Neural cell (in vitro differentiated cells): ENCODE measurements at regions not wholly inside any gene's neighbourhood (a gene's known extent, or its start where the extent isn't known, plus 50 kb on each side); places are given as distances from the start of the nearest gene placed in this dataset.
A peak's percentile ranks its signal among the peaks of the same experiment; 100 is the strongest.

Experiments
- H2AFZ ChIP-seq: fragments of 200-600, 300-800 bp; sonication (generic), shearing (Covaris generic); 2 replicates; pipeline ENCODE4 v1.6.0; 2014; ENCODE audit warnings: low read depth, mild to moderate bottlenecking, antibody characterized with exemption, low read length, moderate library complexity
- H3F3A ChIP-seq: fragments of 200-600 bp; shearing (Covaris generic); 2 replicates; pipeline ENCODE4 v1.6.1; 2016; ENCODE audit warnings: mild to moderate bottlenecking, moderate library complexity, mixed read lengths, antibody characterized with exemption, low read length; ENCODE audit not compliant: insufficient read depth, poor library complexity, severe bottlenecking
- H3K27ac ChIP-seq: fragments of 200-600, 300-800 bp; sonication (generic), shearing (Covaris generic); 2 replicates; pipeline ENCODE4 v1.5.1; 2014; ENCODE audit warnings: mild to moderate bottlenecking, low read length, moderate library complexity
- H3K27me3 ChIP-seq: fragments of 300-800, 200-600 bp; sonication (generic), shearing (Covaris generic); 2 replicates; pipeline ENCODE4 v1.6.0; 2014; ENCODE audit warnings: mild to moderate bottlenecking, low read depth, low read length, moderate library complexity; ENCODE audit not compliant: insufficient read depth
- H3K36me3 ChIP-seq: fragments of 300-800, 200-600 bp; sonication (generic), shearing (Covaris generic); 2 replicates; pipeline ENCODE4 v1.5.1; 2014; ENCODE audit warnings: mild to moderate bottlenecking, antibody characterized with exemption, low read length, moderate library complexity; ENCODE audit not compliant: insufficient read depth
- H3K4me2 ChIP-seq: fragments of 300-800, 200-600 bp; sonication (generic), shearing (Covaris generic); 2 replicates; pipeline ENCODE4 v1.6.0; 2014; ENCODE audit warnings: mild to moderate bottlenecking, low read length
- H3K4me3 ChIP-seq: fragments of 300-800, 200-600 bp; sonication (generic), shearing (Covaris generic); 2 replicates; pipeline ENCODE4 v1.5.1; 2014; ENCODE audit warnings: mild to moderate bottlenecking, low read length, moderate library complexity
- H3K79me2 ChIP-seq: fragments of 200-600 bp; shearing (Covaris generic); replicated peaks from 2 replicates; pipeline ENCODE4 v1.6.0; 2014; ENCODE audit warnings: mild to moderate bottlenecking, low read length, moderate library complexity; ENCODE audit not compliant: insufficient read depth
- H3K9ac ChIP-seq: fragments of 300-800, 200-600 bp; sonication (generic), shearing (Covaris generic); 2 replicates; pipeline ENCODE4 v1.6.1; 2016; ENCODE audit warnings: mild to moderate bottlenecking, low read length, mixed read lengths
- H3K9me2 ChIP-seq: fragments of 200-600 bp; shearing (Covaris generic); 2 replicates; pipeline ENCODE4 v1.6.1; 2016; ENCODE audit warnings: mild to moderate bottlenecking, low read length, mixed read lengths; ENCODE audit not compliant: insufficient read depth
- H3K9me3 ChIP-seq: fragments of 200-600, 300-800 bp; sonication (generic), shearing (Covaris generic); 2 replicates; pipeline ENCODE4 v1.6.1; 2016; ENCODE audit warnings: mild to moderate bottlenecking, mixed run types, low read length, moderate library complexity, mixed read lengths
- H4K20me1 ChIP-seq: fragments of 200-600 bp; shearing (Covaris generic); 2 replicates; pipeline ENCODE4 v1.6.1; 2016; ENCODE audit warnings: mild to moderate bottlenecking, mixed run types; ENCODE audit not compliant: insufficient read depth
- EP300 ChIP-seq: fragments of 450-650 bp; conservative IDR thresholded peaks from 2 replicates; pipeline ENCODE4 v1.6.1; 2014; ENCODE audit warnings: antibody characterized with exemption, mild to moderate bottlenecking, moderate library complexity; ENCODE audit not compliant: poor library complexity, severe bottlenecking
- EZH2 ChIP-seq: fragments of 200-600, 300-800 bp; shearing (Covaris generic), sonication (generic); IDR thresholded peaks from 2 replicates; pipeline ENCODE4 v1.6.1; 2014; ENCODE audit warnings: antibody characterized with exemption, low read length, borderline replicate concordance, mild to moderate bottlenecking; ENCODE audit not compliant: insufficient read depth, poor library complexity, severe bottlenecking
- MXI1 ChIP-seq: fragments of 450-650 bp; conservative IDR thresholded peaks from 2 replicates; pipeline ENCODE4 v1.6.1; 2014; ENCODE audit warnings: antibody characterized with exemption, mild to moderate bottlenecking; ENCODE audit not compliant: poor library complexity, severe bottlenecking
- POLR2AphosphoS5 ChIP-seq: IDR thresholded peaks from 2 replicates; pipeline ENCODE4 v1.6.1; 2012
- RAD21 ChIP-seq: fragments of 450-650 bp; conservative IDR thresholded peaks from 2 replicates; pipeline ENCODE4 v1.6.1; 2014; ENCODE audit warnings: antibody characterized with exemption, mild to moderate bottlenecking, moderate library complexity
- SMC3 ChIP-seq: fragments of 450-650 bp; conservative IDR thresholded peaks from 2 replicates; pipeline ENCODE4 v1.6.1; 2014; ENCODE audit warnings: antibody characterized with exemption, mild to moderate bottlenecking, moderate library complexity; ENCODE audit not compliant: poor library complexity
- TAF1 ChIP-seq: IDR thresholded peaks from 2 replicates; pipeline ENCODE4 v1.6.1; 2012; ENCODE audit warnings: low read depth
- TF ChIP-seq, protein P1 (sequence below): IDR thresholded peaks from 2 replicates; pipeline ENCODE4 v1.6.1; 2012; ENCODE audit warnings: borderline replicate concordance
- TF ChIP-seq, protein P2 (sequence below): fragments of 450-650 bp; IDR thresholded peaks from 2 replicates; pipeline ENCODE4 v1.5.1; 2014; ENCODE audit warnings: antibody characterized with exemption, mild to moderate bottlenecking, moderate library complexity; ENCODE audit not compliant: poor library complexity, severe bottlenecking

DNA sequence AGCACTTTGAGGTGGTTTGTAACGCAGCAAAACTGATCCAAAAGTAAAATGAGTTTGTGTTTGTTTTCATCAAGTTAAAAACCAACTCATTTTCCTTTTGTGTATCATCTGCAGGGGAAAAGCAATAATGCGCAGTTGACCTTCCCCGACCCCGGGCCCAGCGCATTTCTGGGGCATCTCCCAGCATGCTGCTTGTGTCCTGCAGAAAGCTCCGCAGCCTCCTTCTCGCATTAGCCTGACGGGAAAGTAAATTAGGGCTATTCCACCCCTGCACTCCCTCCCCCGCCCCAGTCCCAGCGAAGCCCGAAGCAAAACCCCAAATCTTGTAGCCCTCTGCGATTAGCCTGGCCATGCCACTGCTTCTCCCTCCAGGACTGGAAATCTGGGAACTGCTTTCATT is 82.0 kb upstream of the PPM1B start:
- no peak overlapping the region for H2AFZ ChIP-seq
- no peak overlapping the region for H3K4me2 ChIP-seq
- no peaks in the 10 kb centered on the region for H3K9me3 ChIP-seq
- no peaks in the 10 kb centered on the region for H3K36me3 ChIP-seq
- H3K9me2 ChIP-seq: no peaks in the 10 kb centered on the region
- no peak overlapping the region for H3K9ac ChIP-seq
- H4K20me1 ChIP-seq: no peaks in the 10 kb centered on the region
- no peak overlapping the region for H3K4me3 ChIP-seq
- TF ChIP-seq EZH2 (no peak), POLR2AphosphoS5 (no peak), TAF1 (no peak), MXI1 (no peak), EP300 (no peak), SMC3 (no peak)
- TF ChIP-seq, protein P1, sequence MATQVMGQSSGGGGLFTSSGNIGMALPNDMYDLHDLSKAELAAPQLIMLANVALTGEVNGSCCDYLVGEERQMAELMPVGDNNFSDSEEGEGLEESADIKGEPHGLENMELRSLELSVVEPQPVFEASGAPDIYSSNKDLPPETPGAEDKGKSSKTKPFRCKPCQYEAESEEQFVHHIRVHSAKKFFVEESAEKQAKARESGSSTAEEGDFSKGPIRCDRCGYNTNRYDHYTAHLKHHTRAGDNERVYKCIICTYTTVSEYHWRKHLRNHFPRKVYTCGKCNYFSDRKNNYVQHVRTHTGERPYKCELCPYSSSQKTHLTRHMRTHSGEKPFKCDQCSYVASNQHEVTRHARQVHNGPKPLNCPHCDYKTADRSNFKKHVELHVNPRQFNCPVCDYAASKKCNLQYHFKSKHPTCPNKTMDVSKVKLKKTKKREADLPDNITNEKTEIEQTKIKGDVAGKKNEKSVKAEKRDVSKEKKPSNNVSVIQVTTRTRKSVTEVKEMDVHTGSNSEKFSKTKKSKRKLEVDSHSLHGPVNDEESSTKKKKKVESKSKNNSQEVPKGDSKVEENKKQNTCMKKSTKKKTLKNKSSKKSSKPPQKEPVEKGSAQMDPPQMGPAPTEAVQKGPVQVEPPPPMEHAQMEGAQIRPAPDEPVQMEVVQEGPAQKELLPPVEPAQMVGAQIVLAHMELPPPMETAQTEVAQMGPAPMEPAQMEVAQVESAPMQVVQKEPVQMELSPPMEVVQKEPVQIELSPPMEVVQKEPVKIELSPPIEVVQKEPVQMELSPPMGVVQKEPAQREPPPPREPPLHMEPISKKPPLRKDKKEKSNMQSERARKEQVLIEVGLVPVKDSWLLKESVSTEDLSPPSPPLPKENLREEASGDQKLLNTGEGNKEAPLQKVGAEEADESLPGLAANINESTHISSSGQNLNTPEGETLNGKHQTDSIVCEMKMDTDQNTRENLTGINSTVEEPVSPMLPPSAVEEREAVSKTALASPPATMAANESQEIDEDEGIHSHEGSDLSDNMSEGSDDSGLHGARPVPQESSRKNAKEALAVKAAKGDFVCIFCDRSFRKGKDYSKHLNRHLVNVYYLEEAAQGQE: no peak
- TF ChIP-seq, protein P2, sequence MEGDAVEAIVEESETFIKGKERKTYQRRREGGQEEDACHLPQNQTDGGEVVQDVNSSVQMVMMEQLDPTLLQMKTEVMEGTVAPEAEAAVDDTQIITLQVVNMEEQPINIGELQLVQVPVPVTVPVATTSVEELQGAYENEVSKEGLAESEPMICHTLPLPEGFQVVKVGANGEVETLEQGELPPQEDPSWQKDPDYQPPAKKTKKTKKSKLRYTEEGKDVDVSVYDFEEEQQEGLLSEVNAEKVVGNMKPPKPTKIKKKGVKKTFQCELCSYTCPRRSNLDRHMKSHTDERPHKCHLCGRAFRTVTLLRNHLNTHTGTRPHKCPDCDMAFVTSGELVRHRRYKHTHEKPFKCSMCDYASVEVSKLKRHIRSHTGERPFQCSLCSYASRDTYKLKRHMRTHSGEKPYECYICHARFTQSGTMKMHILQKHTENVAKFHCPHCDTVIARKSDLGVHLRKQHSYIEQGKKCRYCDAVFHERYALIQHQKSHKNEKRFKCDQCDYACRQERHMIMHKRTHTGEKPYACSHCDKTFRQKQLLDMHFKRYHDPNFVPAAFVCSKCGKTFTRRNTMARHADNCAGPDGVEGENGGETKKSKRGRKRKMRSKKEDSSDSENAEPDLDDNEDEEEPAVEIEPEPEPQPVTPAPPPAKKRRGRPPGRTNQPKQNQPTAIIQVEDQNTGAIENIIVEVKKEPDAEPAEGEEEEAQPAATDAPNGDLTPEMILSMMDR: no peak
- H3K27ac ChIP-seq: no peak overlapping the region
- no peaks in the 10 kb centered on the region for H3K79me2 ChIP-seq
- no peaks in the 10 kb centered on the region for H3F3A ChIP-seq
- H3K27me3 ChIP-seq: no peaks in the 10 kb centered on the region

DNA sequence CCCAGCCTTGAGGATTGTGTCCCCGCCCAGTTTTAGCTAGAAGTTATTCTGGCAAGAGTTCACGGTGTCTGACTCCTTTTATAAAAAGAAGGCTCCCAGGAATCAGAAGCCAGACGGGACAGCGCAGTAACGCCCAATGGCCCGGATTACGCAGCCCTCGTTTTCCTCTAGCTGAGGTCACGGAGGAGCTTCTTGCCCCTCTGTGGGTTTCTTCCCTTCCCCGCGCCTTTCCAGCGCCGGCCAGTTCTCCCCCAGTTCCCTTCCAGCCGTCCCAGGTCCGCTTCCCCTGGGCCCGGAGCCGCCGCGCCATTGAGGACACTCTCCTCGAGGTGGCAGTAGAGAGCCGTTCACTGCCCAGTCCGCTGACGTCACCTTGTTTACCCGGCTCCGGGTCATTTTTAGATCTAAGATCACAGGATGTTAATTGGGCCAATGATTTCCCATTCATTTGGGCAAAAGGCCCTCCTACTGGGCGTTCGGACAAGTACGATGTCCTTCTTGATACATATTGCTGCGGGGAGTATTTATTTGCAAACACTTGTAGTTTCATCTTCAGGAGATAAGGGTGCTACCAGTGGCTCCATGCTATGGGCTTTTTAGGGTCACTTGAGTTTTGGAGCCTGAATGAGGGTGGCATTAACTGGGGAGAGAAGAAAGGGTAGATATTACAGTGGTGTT is 81.5 kb upstream of the PPM1B start:
- Histone ChIP-seq H2AFZ (no peak overlapping the region), H3K36me3 (no peaks in the 10 kb centered on the region), H3K27me3 (no peaks in the 10 kb centered on the region), H3F3A (no peaks in the 10 kb centered on the region), H3K79me2 (no peaks in the 10 kb centered on the region), H3K9ac (peak overlapping the region; percentile 20), H4K20me1 (no peaks in the 10 kb centered on the region), H3K4me3 (peak overlapping the region; percentile 54), H3K9me3 (no peaks in the 10 kb centered on the region), H3K9me2 (no peaks in the 10 kb centered on the region), H3K27ac (no peak overlapping the region), H3K4me2 (peak overlapping the region; percentile 29)
- TF ChIP-seq MXI1: no peak
- TF ChIP-seq SMC3: peak; percentile 56
- TF ChIP-seq, protein P2: peak; percentile 75
- TF ChIP-seq, protein P1: no peak
- peak; percentile 66 for TF ChIP-seq RAD21
